ENCODE measurements at regions not wholly inside any gene's neighbourhood (a gene's known extent, or its start where the extent isn't known, plus 50 kb on each side); places are given as distances from the start of the nearest gene placed in this dataset.

- Histone ChIP-seq H3K9me2 (ENCODE audit: insufficient read depth) (no peaks in the 10 kb centered on the region), H3K36me3 (ENCODE audit: low read depth) (no peaks in the 10 kb centered on the region), H3K4me1 (ENCODE audit: insufficient read depth) (peaks cover 36% of the 10 kb centered on the region), H3K27ac (no peak overlapping the region), H4K20me1 (ENCODE audit: insufficient read depth) (no peaks in the 10 kb centered on the region), H3K9me3 (ENCODE audit: low read depth) (no peaks in the 10 kb centered on the region), H3K4me3 (no peak overlapping the region), H3K27me3 (replicated peaks; ENCODE audit: insufficient read depth) (no peaks in the 10 kb centered on the region), H3K9ac (no peak overlapping the region), H3K4me2 (ENCODE audit: unreplicated experiment) (no peak overlapping the region), H2AFZ (no peak overlapping the region), H3F3A (ENCODE audit: insufficient read depth) (peaks cover 50% of the 10 kb centered on the region), H3K79me2 (ENCODE audit: insufficient read depth) (no peaks in the 10 kb centered on the region)
- in situ Hi-C loops (cut with MboI) = no loop called here
- 56 to 62% methylated on average over 1 of the region's 1 CpG for WGBS, 2 experiments (ENCODE audit: low coverage in 1 of 2, low lambda C conversion rate in 2 of 2, missing lambda C conversion rate in 2 of 2)
- DNase-seq = peak; percentile 42
- no peak for TF ChIP-seq EZH2phosphoT487 (IDR thresholded peaks at IDR 0.05; ENCODE audit: insufficient read depth, low read depth)
- no peak for TF ChIP-seq EZH2 (IDR thresholded peaks at IDR 0.05; ENCODE audit: insufficient read depth, poor library complexity, severe bottlenecking)
These were observed 67.5 kb downstream of the TMX1 start for GRCh38 chr14:51307551-51307950.

- Histone ChIP-seq H3K9ac (no peak overlapping the region), H3K36me3 (ENCODE audit: low read depth) (no peaks in the 10 kb centered on the region), H3K4me2 (ENCODE audit: unreplicated experiment) (no peak overlapping the region), H3K79me2 (ENCODE audit: insufficient read depth) (no peaks in the 10 kb centered on the region), H2AFZ (no peak overlapping the region), H3K9me2 (ENCODE audit: insufficient read depth) (no peaks in the 10 kb centered on the region), H3K9me3 (ENCODE audit: low read depth) (no peaks in the 10 kb centered on the region), H3K4me3 (no peak overlapping the region), H4K20me1 (ENCODE audit: insufficient read depth) (no peaks in the 10 kb centered on the region), H3K27me3 (replicated peaks; ENCODE audit: insufficient read depth) (no peaks in the 10 kb centered on the region), H3K27ac (no peak overlapping the region), H3F3A (ENCODE audit: insufficient read depth) (peaks cover 50% of the 10 kb centered on the region), H3K4me1 (ENCODE audit: insufficient read depth) (peaks cover 33% of the 10 kb centered on the region)
- in situ Hi-C loops (cut with MboI) = no loop called here
- TF ChIP-seq EZH2 (IDR thresholded peaks at IDR 0.05; ENCODE audit: insufficient read depth, poor library complexity, severe bottlenecking) = no peak
- no peak for TF ChIP-seq EZH2phosphoT487 (IDR thresholded peaks at IDR 0.05; ENCODE audit: insufficient read depth, low read depth)
- DNase-seq = no peak
These were observed 68.8 kb downstream of the TMX1 start for GRCh38 chr14:51308866-51309265.

GRCh38 chr14:51310505-51310944 is 70.5 kb downstream of the TMX1 start:
- Histone ChIP-seq H3K4me2 (ENCODE audit: unreplicated experiment) (peak overlapping the region; percentile 13), H3K36me3 (ENCODE audit: low read depth) (no peaks in the 10 kb centered on the region), H3K27ac (peak overlapping the region; percentile 51), H3K9me3 (ENCODE audit: low read depth) (no peaks in the 10 kb centered on the region), H3K79me2 (ENCODE audit: insufficient read depth) (no peaks in the 10 kb centered on the region), H3K4me3 (no peak overlapping the region), H4K20me1 (ENCODE audit: insufficient read depth) (no peaks in the 10 kb centered on the region), H3K4me1 (ENCODE audit: insufficient read depth) (peaks cover 19% of the 10 kb centered on the region), H2AFZ (no peak overlapping the region), H3F3A (ENCODE audit: insufficient read depth) (peaks cover 35% of the 10 kb centered on the region), H3K9me2 (ENCODE audit: insufficient read depth) (no peaks in the 10 kb centered on the region), H3K27me3 (replicated peaks; ENCODE audit: insufficient read depth) (no peaks in the 10 kb centered on the region), H3K9ac (peak overlapping the region; percentile 2; the same call in 1 of the 2 replicates)
- WGBS, 2 experiments (ENCODE audit: low coverage in 1 of 2, low lambda C conversion rate in 2 of 2, missing lambda C conversion rate in 2 of 2) = 0% methylated on average over 1 of the region's 1 CpG
- DNase-seq = peak; percentile 80
- in situ Hi-C loops (cut with MboI) = no loop called here
- TF ChIP-seq EZH2 (IDR thresholded peaks at IDR 0.05; ENCODE audit: insufficient read depth, poor library complexity, severe bottlenecking) = no peak
- no peak for TF ChIP-seq EZH2phosphoT487 (IDR thresholded peaks at IDR 0.05; ENCODE audit: insufficient read depth, low read depth)

GRCh38 chr14:51314321-51315015 is 74.4 kb downstream of the TMX1 start:
- in situ Hi-C loops (cut with MboI) = no loop called here
- no peak overlapping the region for H3K4me3 ChIP-seq

More at GRCh38 chr14:51314321-51315015, 74.4 kb downstream of the TMX1 start:
- Histone ChIP-seq H3K27ac (no peak overlapping the region), H2AFZ (no peak overlapping the region), H3K9me3 (ENCODE audit: low read depth) (no peaks in the 10 kb centered on the region), H3K4me1 (ENCODE audit: insufficient read depth) (peaks cover 33% of the 10 kb centered on the region), H3K4me2 (ENCODE audit: unreplicated experiment) (no peak overlapping the region), H4K20me1 (ENCODE audit: insufficient read depth) (no peaks in the 10 kb centered on the region), H3K9ac (no peak overlapping the region), H3F3A (ENCODE audit: insufficient read depth) (peaks cover 18% of the 10 kb centered on the region), H3K36me3 (ENCODE audit: low read depth) (no peaks in the 10 kb centered on the region), H3K27me3 (replicated peaks; ENCODE audit: insufficient read depth) (no peaks in the 10 kb centered on the region), H3K9me2 (ENCODE audit: insufficient read depth) (no peaks in the 10 kb centered on the region), H3K79me2 (ENCODE audit: insufficient read depth) (no peaks in the 10 kb centered on the region)
- DNase-seq = no peak
- WGBS, 2 experiments (ENCODE audit: low coverage in 1 of 2, low lambda C conversion rate in 2 of 2, missing lambda C conversion rate in 2 of 2) = 93 to 99% methylated on average over 4 of the region's 4 CpGs
- TF ChIP-seq EZH2phosphoT487 (IDR thresholded peaks at IDR 0.05; ENCODE audit: insufficient read depth, low read depth) = no peak
- TF ChIP-seq EZH2 (IDR thresholded peaks at IDR 0.05; ENCODE audit: insufficient read depth, poor library complexity, severe bottlenecking) = no peak
